Renal cortex interstitium (tissue), 11 donors: ENCODE measurements at regions not wholly inside any gene's neighbourhood (a gene's known extent, or its start where the extent isn't known, plus 50 kb on each side); places are given as distances from the start of the nearest gene placed in this dataset.
"Not testable (repeated sequence)": the region's sequence is repeated elsewhere in the genome, so short reads cannot be mapped to it uniquely, and the experiment has no call there.

Experiments
- DNase-seq, 11 donors: peaks; one replicate each; pipeline ENCODE4 v3.0.0-alpha.2; 2013; ENCODE audit warnings: low read depth in 9 of 11, low spot score in 4 of 11; ENCODE audit errors: extremely low read depth in 1 of 11

GRCh38 chr1:219863816-219864215 is 64.5 kb downstream of the SLC30A10 start:
- not testable (repeated sequence) for DNase-seq

- no peak for DNase-seq
Observed at GRCh38 chr1:219862366-219862765, 66.0 kb downstream of the SLC30A10 start.

DNA sequence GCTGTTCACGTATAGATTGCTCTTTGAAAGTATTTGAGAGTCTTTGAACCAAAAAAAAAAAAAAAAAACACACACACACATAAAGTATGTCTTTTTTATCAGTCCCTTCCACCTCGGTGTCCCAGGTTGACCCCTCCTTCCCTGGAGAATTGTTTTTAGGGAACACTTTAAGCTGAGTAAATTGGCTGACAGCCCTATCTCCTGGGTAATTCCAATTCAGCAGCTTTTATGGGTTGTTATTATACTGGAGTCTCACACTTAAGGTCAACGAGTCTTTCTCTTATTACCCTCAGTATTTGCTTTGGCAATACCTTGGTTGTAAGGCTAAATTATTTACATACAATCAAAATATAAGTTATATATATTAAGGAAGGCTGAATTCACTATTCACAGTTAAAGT is 69.4 kb downstream of the SLC30A10 start:
- no peak for DNase-seq

GRCh38 chr1:219847215-219847855 is 81.0 kb downstream of the SLC30A10 start:
- no peak for DNase-seq

GRCh38 chr1:219839595-219839994 is 88.8 kb downstream of the SLC30A10 start:
- not testable (repeated sequence) for DNase-seq

DNA sequence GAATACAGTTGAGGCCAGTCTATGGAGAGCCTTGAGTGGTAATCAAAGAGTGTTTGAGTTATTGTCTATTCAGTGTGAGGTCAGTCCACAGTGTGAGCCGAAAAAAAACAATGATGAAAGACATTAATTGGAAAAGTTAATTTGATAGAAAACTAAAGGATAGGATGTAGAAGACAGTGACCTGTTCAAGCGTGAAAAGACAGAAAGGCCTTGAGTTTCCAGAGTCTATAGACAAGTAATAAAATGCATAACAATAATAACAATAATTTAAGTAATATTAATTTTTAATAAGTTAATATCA is 90.4 kb downstream of the SLC30A10 start:
- no peak for DNase-seq

- DNase-seq: peak; percentile 16 to 52 (median 39)
Observed at GRCh38 chr1:219837274-219837993, 90.9 kb downstream of the SLC30A10 start.

DNA sequence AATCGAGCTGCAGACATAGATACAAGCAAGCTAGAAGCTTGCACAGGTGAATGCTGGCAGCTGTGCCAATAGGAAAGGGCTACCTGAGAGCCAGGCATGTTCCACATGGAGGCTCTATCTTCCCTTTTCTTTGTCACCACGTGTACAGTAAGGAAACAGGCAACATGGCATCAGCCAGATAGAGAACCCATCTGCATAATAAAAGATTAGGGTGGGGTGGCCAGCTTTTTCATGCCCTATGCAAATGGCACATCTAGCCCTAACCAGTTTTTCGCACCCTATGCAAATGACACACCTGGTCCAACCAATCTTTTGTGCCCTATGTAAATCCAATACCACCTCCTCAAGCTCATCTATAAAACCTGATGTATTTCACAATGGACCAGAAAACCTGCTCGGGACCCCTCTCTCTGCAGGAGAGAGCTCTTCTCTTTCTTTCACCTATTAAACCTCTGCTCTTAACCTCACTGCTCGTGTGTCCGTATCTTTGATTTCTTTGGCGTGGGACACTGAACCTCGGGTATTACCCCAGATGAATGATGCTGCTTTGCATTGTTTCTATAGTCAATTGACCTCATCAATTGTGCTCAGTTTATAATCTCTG is 93.9 kb downstream of the SLC30A10 start:
- DNase-seq: no peak

GRCh38 chr1:219833214-219833815 is 95.0 kb downstream of the SLC30A10 start:
- no peak for DNase-seq

- DNase-seq: no peak
Observed at GRCh38 chr1:219826290-219826689, 102.1 kb downstream of the SLC30A10 start.

DNA sequence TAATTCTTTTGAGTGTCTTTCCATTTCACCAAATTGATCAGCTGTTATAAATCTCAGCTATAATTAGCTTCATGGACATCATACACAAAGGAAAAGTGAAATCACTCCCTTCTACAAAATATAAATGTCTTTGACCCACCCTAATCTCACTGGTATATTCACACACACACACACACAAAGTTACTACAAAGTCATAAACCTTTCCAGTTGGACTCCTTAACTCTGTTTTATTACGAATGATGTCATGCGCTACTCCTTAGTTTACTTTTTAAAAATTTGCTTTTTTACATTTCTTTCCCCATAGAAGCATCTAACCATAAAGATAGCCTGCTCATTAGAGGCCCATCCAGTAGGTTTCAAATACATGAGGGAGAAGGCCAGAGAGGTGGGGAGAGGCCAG is 103.0 kb downstream of the SLC30A10 start:
- DNase-seq: no peak

DNA sequence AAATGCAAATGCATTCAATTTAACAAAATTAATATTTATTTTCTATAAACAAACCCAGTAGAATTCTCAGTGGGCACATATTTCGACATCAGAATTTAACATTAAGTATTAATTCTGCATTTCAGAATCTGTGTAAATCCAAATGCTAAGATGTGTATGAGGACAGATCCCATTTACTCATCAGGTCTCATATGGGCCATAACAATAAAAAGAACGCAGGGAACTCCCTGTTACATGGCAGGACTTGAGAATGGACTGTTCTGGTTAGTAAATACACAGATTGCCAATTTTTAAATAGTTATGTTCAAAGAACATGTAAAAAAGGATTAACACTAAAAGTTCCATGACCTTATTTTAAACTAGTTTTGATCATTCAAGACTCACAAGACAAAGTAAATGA is 104.0 kb downstream of the SLC30A10 start:
- no peak for DNase-seq

DNA sequence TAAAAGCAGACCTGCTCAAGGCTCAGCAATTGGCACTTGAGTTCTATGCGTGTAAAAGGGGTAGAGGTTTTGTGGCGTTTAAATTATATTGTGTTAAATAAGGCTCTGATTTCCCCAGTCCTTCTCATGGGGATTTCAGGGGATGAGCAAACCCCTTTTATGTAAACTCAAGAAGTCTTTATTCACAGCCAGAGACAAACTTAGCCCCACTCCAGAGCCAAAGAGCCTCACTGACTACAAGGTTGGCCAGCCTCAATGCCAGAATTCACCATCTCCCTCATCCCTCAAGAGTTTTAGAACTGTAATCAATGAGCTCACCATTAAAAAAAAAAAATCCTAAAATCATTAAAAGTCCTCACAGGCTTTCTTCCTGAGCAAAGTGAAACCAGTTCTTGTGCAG is 107.8 kb downstream of the SLC30A10 start:
- no peak for DNase-seq

- DNase-seq: no peak
Observed at GRCh38 chr1:219817914-219818313, 110.4 kb downstream of the SLC30A10 start.

DNA sequence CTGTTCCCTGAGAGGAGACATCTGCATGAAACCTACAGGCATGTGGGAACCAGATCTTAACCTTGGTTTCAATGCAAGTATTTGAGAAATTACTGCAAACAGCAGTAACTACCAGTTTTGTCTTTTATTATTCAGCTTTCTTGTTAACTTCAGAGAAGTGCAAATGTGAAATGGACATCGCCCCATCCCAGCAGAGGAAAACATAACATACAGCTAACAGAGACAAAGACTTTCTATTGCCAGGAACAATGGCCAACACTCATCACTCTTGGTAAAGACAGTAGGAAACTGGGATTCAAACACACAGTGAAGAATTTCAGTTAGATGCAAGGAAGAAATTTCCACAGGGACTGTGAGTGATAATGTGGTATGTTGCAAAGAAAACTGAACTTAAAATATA is 115.1 kb downstream of the SLC30A10 start:
- DNase-seq: no peak

DNA sequence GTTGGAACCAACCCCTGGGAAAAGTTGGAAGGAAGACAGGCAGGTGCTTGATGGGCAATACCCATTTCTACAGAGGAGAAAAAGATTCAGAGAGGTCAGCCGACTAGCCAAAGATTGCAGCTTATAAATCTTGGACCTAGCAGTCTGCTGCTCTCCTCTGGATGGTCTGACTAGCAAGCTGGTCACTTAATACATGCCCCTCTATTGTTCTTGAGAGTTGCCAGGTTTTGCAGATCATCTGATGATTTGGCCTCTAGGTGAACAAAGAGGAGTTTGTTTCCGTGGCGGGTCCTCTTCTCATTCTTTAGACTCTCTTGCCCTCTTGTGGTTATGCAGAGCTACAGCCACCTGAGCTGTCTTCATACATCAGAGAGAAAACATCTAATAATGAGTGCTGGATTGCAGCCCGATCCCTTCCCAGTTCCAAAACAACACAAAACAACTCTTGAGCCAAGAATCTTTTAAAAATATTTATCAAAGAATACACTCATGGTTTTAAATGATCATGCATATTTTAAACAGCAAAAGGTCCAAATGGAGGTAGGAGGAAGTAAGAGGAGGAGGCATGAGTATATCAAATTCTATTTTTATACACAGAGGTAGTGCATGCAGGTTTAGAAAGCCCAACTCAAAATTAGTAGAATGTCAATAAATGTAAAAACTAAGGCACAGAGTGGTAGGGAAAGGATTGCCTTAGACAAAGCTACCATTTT is 115.7 kb downstream of the SLC30A10 start:
- peak; percentile 25 to 62 (median 36) for DNase-seq

GRCh38 chr1:219812086-219812485 is 116.3 kb downstream of the SLC30A10 start:
- DNase-seq: no peak

GRCh38 chr1:219810451-219810850 is 117.9 kb downstream of the SLC30A10 start:
- no peak for DNase-seq

GRCh38 chr1:219808790-219809189 is 119.6 kb downstream of the SLC30A10 start:
- no peak for DNase-seq

GRCh38 chr1:219806642-219807041 is 121.7 kb downstream of the SLC30A10 start:
- no peak for DNase-seq
